WTC11 (cell line): ENCODE measurements at regions not wholly inside any gene's neighbourhood (a gene's known extent, or its start where the extent isn't known, plus 50 kb on each side); places are given as distances from the start of the nearest gene placed in this dataset.

Experiments used
- ATAC-seq: fragments of 200-7000 bp; cut with Tn5 transposase; 2 replicates; pipeline ENCODE4 v1.10.0; 2021; ENCODE audit warnings: mild to moderate bottlenecking, moderate library complexity
- CTCF ChIA-PET: fragments of 300-600 bp; sonication (Branson Sonifier 250); formaldehyde crosslinking; loops from one replicate; lab custom pipeline; 2021; ENCODE audit warnings: antibody characterized with exemption; lab: Charles Lee
- POLR2A ChIA-PET: fragments of 350-600 bp; sonication (Branson Sonifier 250); formaldehyde crosslinking; loops from one replicate; lab custom pipeline; 2021; ENCODE audit warnings: antibody characterized with exemption; lab: Charles Lee
- DNase-seq: peaks from one replicate; pipeline ENCODE4 v3.0.0; 2021; ENCODE audit warnings: low spot score
- H3K27ac Mint-ChIP-seq: 2 replicates; pipeline ENCODE4 v1.8.0; 2021; ENCODE audit warnings: mixed read lengths
- H3K27me3 Mint-ChIP-seq: 2 replicates; pipeline ENCODE4 v1.8.0; 2021; ENCODE audit warnings: low read depth, mild to moderate bottlenecking, moderate library complexity, mixed read lengths
- H3K36me3 Mint-ChIP-seq: 2 replicates; pipeline ENCODE4 v1.8.0; 2021; ENCODE audit warnings: mixed read lengths
- H3K4me1 Mint-ChIP-seq: 2 replicates; pipeline ENCODE4 v1.8.0; 2022; ENCODE audit warnings: mixed read lengths
- H3K4me3 Mint-ChIP-seq: 2 replicates; pipeline ENCODE4 v1.8.0; 2021; ENCODE audit warnings: mild to moderate bottlenecking, moderate library complexity, mixed read lengths
- H3K9me3 Mint-ChIP-seq: 2 replicates; pipeline ENCODE4 v1.8.0; 2021; ENCODE audit warnings: mixed read lengths
- AFF4 ChIP-seq: sonication (generic); formaldehyde crosslinking; IDR thresholded peaks from 2 replicates; pipeline ENCODE4 v1.8.1; 2023; ENCODE audit warnings: mild to moderate bottlenecking, missing genetic modification reagents, borderline replicate concordance
- AR ChIP-seq: fragments of 250-450 bp; sonication (Bioruptor Pico); IDR thresholded peaks from 2 replicates; pipeline ENCODE4 v1.9.0; 2021; ENCODE audit warnings: mild to moderate bottlenecking
- ARID4B ChIP-seq: sonication (generic); formaldehyde crosslinking; IDR thresholded peaks from 2 replicates; pipeline ENCODE4 v1.8.0; 2023; ENCODE audit warnings: missing genetic modification reagents, mild to moderate bottlenecking, borderline replicate concordance
- ATF3 ChIP-seq: sonication (generic); formaldehyde crosslinking; conservative IDR thresholded peaks from 2 replicates; pipeline ENCODE4 v1.8.1; 2022; ENCODE audit warnings: mild to moderate bottlenecking, missing genetic modification reagents
- CDX4 ChIP-seq: fragments of 250-450 bp; sonication (Bioruptor Pico); IDR thresholded peaks from 2 replicates; pipeline ENCODE4 v1.9.0; 2021; ENCODE audit warnings: moderate library complexity, mild to moderate bottlenecking, inconsistent platforms, borderline replicate concordance
- CREM ChIP-seq: sonication (generic); formaldehyde crosslinking; IDR thresholded peaks from 2 replicates; pipeline ENCODE4 v1.8.1; 2022; ENCODE audit warnings: mild to moderate bottlenecking, missing genetic modification reagents, moderate library complexity
- FOXK1 ChIP-seq: sonication (generic); formaldehyde crosslinking; IDR thresholded peaks from 2 replicates; pipeline ENCODE4 v1.8.0; 2022; ENCODE audit warnings: mild to moderate bottlenecking, moderate library complexity, missing genetic modification reagents
- NFYB ChIP-seq: sonication (generic); formaldehyde crosslinking; conservative IDR thresholded peaks from 2 replicates; pipeline ENCODE4 v1.8.0; 2022; ENCODE audit warnings: low read depth, missing genetic modification reagents
- ZBTB21 ChIP-seq: sonication (generic); formaldehyde crosslinking; IDR thresholded peaks from 2 replicates; pipeline ENCODE4 v1.8.1; 2023; ENCODE audit warnings: mild to moderate bottlenecking, missing genetic modification reagents, borderline replicate concordance
- ZNF281 ChIP-seq: sonication (generic); formaldehyde crosslinking; IDR thresholded peaks from 2 replicates; pipeline ENCODE4 v1.8.0; 2023; ENCODE audit warnings: mild to moderate bottlenecking, missing genetic modification reagents
- ZNF425 ChIP-seq: fragments of 250-450 bp; sonication (Bioruptor Pico); conservative IDR thresholded peaks from 2 replicates; pipeline ENCODE4 v1.9.0; 2021; ENCODE audit warnings: mild to moderate bottlenecking
- ZNF671 ChIP-seq: fragments of 250-450 bp; sonication (Bioruptor Pico); IDR thresholded peaks from 2 replicates; pipeline ENCODE4 v1.8.0; 2021; ENCODE audit warnings: mild to moderate bottlenecking
- TF ChIP-seq, protein P1 (sequence below): sonication (generic); formaldehyde crosslinking; IDR thresholded peaks from 2 replicates; pipeline ENCODE4 v1.8.0; 2022; ENCODE audit warnings: mild to moderate bottlenecking, missing genetic modification reagents

GRCh38 chr10:28796606-28797512 is 119.5 kb downstream of the BAMBI start (continued):
- TF ChIP-seq ARID4B (CRISPR knock-in tag) (no peak), CREM (CRISPR knock-in tag) (no peak), ZBTB21 (no peak), ZNF671 (CRISPR knock-in tag) (no peak), CDX4 (CRISPR knock-in tag) (no peak), ATF3 (CRISPR knock-in tag) (no peak), AFF4 (CRISPR knock-in tag) (no peak)
- TF ChIP-seq, all 79 proteins: peak for 0

GRCh38 chr10:28797904-28798371 is 120.6 kb downstream of the BAMBI start:
- H3K4me1 Mint-ChIP-seq, result peaks cover 32% of the 10 kb centered on the region
- no peaks in the 10 kb centered on the region for H3K9me3 Mint-ChIP-seq
- ATAC-seq, result no peak
- no peak overlapping the region for H3K4me3 Mint-ChIP-seq
- ChIA-PET CTCF (interaction anchor here (0.7 kb wide), 1 partner anchor 18 kb away, joined by 4 read pairs; no protein-coding TSS in a partner anchor), POLR2A (interaction anchor here (0.7 kb wide), 1 partner anchor 345 kb away, joined by 4 read pairs; no protein-coding TSS in a partner anchor)
- DNase-seq, result no peak
- H3K27me3 Mint-ChIP-seq, result no peaks in the 10 kb centered on the region
- H3K27ac Mint-ChIP-seq, result no peak overlapping the region
- H3K36me3 Mint-ChIP-seq, result no peaks in the 10 kb centered on the region
- TF ChIP-seq AR (CRISPR knock-in tag) (no peak), ZNF425 (CRISPR knock-in tag) (no peak), FOXK1 (CRISPR knock-in tag) (no peak), ZNF281 (no peak), NFYB (CRISPR knock-in tag) (no peak), ZNF671 (CRISPR knock-in tag) (no peak)
- TF ChIP-seq, protein P1, sequence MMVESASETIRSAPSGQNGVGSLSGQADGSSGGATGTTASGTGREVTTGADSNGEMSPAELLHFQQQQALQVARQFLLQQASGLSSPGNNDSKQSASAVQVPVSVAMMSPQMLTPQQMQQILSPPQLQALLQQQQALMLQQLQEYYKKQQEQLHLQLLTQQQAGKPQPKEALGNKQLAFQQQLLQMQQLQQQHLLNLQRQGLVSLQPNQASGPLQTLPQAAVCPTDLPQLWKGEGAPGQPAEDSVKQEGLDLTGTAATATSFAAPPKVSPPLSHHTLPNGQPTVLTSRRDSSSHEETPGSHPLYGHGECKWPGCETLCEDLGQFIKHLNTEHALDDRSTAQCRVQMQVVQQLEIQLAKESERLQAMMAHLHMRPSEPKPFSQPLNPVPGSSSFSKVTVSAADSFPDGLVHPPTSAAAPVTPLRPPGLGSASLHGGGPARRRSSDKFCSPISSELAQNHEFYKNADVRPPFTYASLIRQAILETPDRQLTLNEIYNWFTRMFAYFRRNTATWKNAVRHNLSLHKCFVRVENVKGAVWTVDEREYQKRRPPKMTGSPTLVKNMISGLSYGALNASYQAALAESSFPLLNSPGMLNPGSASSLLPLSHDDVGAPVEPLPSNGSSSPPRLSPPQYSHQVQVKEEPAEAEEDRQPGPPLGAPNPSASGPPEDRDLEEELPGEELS (CRISPR knock-in tag), result no peak
